Keratinocyte (primary cell): ENCODE measurements at regions not wholly inside any gene's neighbourhood (a gene's known extent, or its start where the extent isn't known, plus 50 kb on each side); places are given as distances from the start of the nearest gene placed in this dataset.

Experiments used
- EZH2 ChIP-seq: IDR thresholded peaks from one replicate; pipeline ENCODE4 v1.6.1; 2012; ENCODE audit warnings: inconsistent platforms, mild to moderate bottlenecking, low read length, moderate library complexity
- TF ChIP-seq, protein P1 (sequence below), 3 experiments: IDR thresholded peaks in 1 of 3; conservative IDR thresholded peaks in 1 of 3; optimal IDR thresholded peaks in 1 of 3; 2 replicates in 2 of 3; 3 replicates in 1 of 3; pipeline versions ENCODE3 to v1.5.1; 2011; ENCODE audit warnings: low read length in 3 of 3, mild to moderate bottlenecking in 3 of 3, moderate library complexity in 2 of 3, control low read depth in 1 of 3, inconsistent platforms in 1 of 3; ENCODE audit not compliant: insufficient read depth in 2 of 3; ENCODE audit errors: extremely low read depth in 1 of 3

DNA sequence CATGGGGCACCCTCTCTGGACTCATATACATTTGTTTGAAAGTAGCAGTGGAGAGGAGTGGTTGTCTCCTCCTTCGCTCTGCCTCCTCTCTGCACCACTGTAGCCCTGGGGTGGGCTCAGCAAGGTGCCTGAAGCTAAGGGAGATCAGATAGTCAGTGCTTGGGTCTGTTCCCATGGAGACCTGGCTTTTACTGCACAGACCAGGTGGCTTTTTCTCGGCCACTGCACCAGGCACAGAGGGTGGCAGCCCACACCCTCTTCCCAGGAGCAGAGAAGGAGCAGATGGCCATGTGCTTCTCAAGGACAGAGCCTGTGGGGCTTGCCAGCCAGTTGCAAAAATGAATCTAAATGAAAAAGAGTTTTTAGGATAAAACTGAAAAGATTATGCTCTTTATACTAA lies 123.4 kb upstream of the KCNK1 start:
- TF ChIP-seq, protein P1, sequence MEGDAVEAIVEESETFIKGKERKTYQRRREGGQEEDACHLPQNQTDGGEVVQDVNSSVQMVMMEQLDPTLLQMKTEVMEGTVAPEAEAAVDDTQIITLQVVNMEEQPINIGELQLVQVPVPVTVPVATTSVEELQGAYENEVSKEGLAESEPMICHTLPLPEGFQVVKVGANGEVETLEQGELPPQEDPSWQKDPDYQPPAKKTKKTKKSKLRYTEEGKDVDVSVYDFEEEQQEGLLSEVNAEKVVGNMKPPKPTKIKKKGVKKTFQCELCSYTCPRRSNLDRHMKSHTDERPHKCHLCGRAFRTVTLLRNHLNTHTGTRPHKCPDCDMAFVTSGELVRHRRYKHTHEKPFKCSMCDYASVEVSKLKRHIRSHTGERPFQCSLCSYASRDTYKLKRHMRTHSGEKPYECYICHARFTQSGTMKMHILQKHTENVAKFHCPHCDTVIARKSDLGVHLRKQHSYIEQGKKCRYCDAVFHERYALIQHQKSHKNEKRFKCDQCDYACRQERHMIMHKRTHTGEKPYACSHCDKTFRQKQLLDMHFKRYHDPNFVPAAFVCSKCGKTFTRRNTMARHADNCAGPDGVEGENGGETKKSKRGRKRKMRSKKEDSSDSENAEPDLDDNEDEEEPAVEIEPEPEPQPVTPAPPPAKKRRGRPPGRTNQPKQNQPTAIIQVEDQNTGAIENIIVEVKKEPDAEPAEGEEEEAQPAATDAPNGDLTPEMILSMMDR (optimal IDR thresholded peaks at IDR 0.05 in 1 of 3, IDR thresholded peaks at IDR 0.05 in 1 of 3, conservative IDR thresholded peaks at IDR 0.05 in 1 of 3; ENCODE audit: extremely low read depth in 1 of 3, insufficient read depth in 2 of 3, low read length in 3 of 3), result no peak
- no peak for TF ChIP-seq EZH2
